ENCODE measurements at regions not wholly inside any gene's neighbourhood (a gene's known extent, or its start where the extent isn't known, plus 50 kb on each side); places are given as distances from the start of the nearest gene placed in this dataset.

- TF ChIP-seq CTCF (IDR thresholded peaks at IDR 0.05; ENCODE audit: low read length) (no peak), EZH2 (IDR thresholded peaks at IDR 0.05; ENCODE audit: borderline replicate concordance, low read length) (no peak)
These were observed 549.6 kb upstream of the CCDC54 start for GRCh38 chr3:106827515-106828213.

Data from OCI-LY1 (cell line).